Right lobe of liver (tissue), 4 donors: ENCODE measurements at regions not wholly inside any gene's neighbourhood (a gene's known extent, or its start where the extent isn't known, plus 50 kb on each side); places are given as distances from the start of the nearest gene placed in this dataset.

Experiments used
- POLR2A ChIP-seq: fragments of 450-650 bp; IDR thresholded peaks from one replicate; pipeline ENCODE4 v1.6.1; 2017; ENCODE audit warnings: antibody characterized with exemption, mild to moderate bottlenecking
- TF ChIP-seq, protein P1 (sequence below), 4 donors: fragments of 200-600 bp in 3 of 4; fragments of 450-650 bp in 1 of 4; IDR thresholded peaks; one replicate each; pipeline versions ENCODE4 v1.5.1 to v1.8.0; 2016 to 2022; ENCODE audit warnings: antibody characterized with exemption in 4 of 4, mild to moderate bottlenecking in 2 of 4
- donor health status: DM: no; HTN: no; CAD: no.
- donor health status: DM: no; HTN: no; CAD: no.
- donor health status: DM: no; HTN: yes; CAD: no.

GRCh38 chr6:120924214-120924613 lies 410.1 kb downstream of the TBC1D32 start:
- TF ChIP-seq, protein P1, sequence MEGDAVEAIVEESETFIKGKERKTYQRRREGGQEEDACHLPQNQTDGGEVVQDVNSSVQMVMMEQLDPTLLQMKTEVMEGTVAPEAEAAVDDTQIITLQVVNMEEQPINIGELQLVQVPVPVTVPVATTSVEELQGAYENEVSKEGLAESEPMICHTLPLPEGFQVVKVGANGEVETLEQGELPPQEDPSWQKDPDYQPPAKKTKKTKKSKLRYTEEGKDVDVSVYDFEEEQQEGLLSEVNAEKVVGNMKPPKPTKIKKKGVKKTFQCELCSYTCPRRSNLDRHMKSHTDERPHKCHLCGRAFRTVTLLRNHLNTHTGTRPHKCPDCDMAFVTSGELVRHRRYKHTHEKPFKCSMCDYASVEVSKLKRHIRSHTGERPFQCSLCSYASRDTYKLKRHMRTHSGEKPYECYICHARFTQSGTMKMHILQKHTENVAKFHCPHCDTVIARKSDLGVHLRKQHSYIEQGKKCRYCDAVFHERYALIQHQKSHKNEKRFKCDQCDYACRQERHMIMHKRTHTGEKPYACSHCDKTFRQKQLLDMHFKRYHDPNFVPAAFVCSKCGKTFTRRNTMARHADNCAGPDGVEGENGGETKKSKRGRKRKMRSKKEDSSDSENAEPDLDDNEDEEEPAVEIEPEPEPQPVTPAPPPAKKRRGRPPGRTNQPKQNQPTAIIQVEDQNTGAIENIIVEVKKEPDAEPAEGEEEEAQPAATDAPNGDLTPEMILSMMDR (IDR thresholded peaks at IDR 0.05): no peak
- no peak for TF ChIP-seq POLR2A
